ENCODE measurements at regions not wholly inside any gene's neighbourhood (a gene's known extent, or its start where the extent isn't known, plus 50 kb on each side); places are given as distances from the start of the nearest gene placed in this dataset.
"Not testable (repeated sequence)": the region's sequence is repeated elsewhere in the genome, so short reads cannot be mapped to it uniquely, and the experiment has no call there.

DNA sequence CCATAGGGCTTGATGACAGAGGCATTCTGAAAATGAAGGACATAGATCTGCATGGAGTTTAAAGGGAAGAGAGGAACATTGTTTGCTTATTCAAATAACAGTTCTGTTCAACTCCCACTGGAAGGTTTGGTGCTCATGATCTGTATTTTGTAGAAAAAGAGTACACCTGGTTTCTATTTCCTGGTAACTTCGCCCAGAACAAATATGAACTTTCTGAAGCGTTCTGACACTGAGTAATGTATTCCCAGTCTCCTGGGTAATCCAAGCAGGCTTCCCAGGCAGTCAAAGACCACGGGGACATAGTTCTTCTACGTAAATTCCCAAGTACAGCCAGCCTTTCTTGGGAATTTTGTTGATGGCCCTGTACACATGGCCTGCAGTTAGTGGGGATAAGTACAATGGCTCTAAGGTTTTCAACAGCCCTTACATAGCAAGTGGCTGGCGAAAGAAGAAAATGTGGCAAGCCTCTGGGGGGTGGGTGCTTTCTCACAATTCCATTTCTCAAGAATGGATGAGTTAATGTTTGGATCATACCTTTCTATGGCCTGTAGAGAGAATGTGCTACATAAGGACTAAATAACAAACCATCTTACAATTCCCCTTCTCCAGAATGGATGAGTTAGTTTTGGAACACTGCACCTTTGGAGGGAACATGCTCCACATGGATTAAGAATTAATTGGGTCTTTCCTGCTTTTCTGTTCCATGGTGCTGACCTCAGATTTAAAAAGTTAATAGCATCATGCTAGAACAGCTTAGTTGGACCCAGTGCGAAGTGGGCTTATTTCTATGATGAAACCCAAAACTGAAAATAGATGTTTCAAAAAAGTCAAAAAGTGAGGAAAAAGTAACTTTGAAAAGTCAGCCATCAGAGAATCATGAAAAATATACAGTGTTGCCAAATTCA, 52.7 kb downstream of the COL6A6 start:
- DNase-seq = no peak

GRCh38 chr3:130572769-130573168, 55.8 kb downstream of the COL6A6 start:
- DNase-seq = no peak

GRCh38 chr3:130576375-130577266, 59.6 kb downstream of the COL6A6 start:
- no peak for DNase-seq

- peak in 1 of 5 donors; percentile 13 for DNase-seq
Measured at GRCh38 chr3:130582457-130583153, 65.6 kb downstream of the COL6A6 start.

DNA sequence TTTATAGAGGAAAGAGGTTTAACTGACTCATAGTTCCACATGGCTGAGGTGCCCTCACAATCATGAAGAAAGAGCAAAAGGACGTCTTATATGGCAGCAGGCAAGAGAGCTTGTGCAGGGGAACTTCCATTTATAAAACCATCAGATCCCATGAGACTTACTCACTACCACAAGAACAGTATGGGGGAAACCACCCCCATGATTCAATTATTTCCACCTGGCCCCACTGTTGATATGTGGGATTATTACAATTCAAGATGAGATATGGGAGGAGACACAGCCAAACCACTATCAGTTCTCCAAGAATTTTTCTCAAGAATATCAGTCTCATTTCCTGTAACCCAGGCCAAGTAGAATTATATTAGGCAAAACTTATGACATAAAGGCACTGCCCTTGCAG, 77.8 kb downstream of the COL6A6 start:
- DNase-seq = not testable (repeated sequence)

DNA sequence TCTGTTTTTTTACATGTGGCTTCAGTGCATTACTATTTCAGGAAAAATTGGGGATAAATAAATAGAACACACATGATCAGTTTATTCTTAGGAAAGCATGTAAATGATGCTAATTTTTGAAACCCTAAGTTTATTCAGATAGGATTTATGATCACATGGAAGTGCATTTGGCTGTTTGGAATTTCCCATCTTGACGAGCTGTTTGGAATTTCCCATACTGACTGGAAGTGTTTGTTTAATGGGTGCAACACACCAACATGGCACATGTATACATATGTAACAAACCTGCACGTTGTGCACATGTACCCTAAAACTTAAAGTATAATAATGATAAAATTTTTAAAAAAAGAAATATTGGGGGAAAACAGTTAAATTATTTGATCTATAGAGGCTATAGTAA, 79.5 kb downstream of the COL6A6 start:
- DNase-seq = no peak

- DNase-seq = no peak
Measured at GRCh38 chr3:130601442-130601971, 84.5 kb downstream of the COL6A6 start.

DNA sequence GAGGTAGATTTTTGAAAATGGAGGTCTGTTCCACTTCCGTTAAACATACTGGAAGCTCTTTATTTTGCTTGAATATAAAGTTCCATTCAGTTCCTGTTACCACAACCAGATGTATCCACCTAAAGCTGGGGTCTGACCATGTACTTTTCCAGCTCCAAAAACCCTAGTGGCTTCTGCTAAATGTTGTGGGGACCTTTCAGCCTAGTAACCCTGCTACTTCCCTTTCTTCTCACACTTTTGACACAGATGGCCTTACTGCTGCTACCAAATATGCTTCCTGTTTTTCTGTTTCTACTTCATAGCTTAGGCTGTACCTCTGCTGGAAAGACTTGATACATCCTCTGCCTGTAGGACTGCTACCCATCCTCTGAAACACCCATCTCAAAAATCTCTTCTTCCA, 87.8 kb downstream of the COL6A6 start:
- DNase-seq = no peak

- no peak for DNase-seq
Measured at GRCh38 chr3:130606336-130606735, 89.4 kb downstream of the COL6A6 start.

GRCh38 chr3:130607553-130608154, 90.7 kb downstream of the COL6A6 start:
- no peak for DNase-seq

DNA sequence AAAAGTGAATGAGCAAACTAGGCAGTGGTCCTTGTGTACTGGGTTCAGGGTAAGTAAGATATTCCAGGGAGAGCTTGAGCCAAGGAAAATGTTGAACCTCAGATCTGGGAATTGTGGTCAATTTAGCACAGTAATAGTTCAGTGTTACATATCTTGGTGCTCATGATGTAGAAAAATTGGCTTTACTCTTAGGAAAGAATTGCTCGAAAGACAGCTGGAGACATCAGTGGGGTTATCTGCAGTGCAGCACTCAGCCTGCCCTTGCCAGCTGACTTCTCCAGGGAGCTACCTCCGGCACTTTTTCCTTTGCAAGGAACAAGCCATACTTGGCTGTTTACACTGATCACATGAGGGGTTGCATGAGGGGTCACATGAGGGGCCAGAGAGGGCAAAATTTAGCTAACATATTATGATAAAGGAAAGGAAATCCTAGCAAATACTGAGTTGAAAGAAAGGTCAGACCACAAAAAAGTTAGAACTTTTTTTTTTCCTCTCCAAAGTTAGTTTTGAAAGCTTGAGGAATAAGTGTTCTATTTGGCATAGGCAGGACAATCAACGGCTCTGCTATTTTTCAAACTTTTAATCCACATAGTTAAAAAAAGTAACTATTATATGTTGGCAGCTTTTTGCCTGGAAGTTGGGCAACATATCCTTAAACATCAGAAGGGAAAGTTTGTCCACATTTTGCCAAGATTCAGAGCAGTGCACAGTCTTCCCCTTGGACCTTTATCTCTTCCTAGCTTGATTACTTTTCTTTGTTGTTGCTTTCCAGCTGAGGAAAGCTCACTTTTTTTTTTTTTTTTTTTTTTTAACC, 92.4 kb downstream of the COL6A6 start:
- DNase-seq = no peak

DNA sequence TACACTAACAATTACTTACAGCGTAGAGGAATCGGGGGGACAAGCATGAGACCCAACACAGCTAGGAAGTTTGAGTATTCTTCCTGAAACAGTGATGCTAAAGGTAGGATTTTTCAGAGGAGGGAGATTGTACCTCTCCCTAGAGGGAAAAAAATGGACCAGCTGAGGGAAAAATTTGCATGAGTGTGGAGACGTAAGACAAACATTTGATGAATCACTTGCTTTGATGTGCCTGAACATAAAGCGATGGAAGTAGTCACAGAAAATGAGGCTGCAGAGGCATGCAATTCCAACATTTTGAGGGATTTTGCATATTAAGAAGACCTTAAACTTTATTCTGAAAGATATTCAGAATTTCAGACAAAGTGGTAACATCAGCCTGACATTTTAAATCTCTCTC, 102.2 kb downstream of the COL6A6 start:
- no peak for DNase-seq

DNA sequence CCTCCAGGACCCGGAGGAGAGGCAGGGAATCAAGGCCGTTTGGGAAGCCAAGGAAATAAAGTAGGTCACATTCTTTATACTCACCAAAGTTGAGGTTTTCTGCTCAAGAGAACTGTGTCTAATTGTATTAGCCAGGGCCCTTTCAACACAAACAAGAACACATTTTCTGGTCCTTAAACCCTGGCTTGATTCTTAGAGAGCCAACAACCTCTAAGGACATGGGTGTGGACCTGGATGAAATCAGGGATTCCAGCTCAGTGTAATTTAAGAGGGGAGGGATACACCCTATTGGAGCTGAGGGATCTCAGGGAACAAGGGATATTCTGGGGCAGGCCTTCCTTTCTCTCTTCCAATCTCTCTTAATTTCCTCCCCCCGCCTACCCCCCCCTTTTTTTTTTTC, 104.8 kb downstream of the COL6A6 start:
- no peak for DNase-seq

DNA sequence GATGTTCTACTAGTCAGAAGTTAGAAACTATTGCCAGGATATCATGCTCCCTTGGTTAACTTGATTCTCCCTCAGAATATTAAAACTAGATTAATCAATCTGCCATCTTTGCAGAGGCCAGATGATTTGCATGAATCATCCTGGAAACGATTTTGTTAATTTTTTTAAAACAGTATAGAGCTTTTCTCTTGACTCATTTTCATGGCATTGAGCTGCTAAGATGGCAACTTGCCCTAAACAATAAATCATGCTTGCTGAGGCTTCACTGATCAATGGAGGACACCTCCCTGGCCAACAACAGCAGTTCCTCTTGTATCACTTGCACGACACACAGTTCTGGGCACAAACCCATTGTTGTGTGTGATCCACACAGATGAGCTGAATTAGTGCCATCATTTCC, 109.1 kb downstream of the COL6A6 start:
- DNase-seq = no peak

- no peak for DNase-seq
Measured at GRCh38 chr3:130627143-130627855, 110.3 kb downstream of the COL6A6 start.

GRCh38 chr3:130627882-130628281, 110.9 kb downstream of the COL6A6 start:
- DNase-seq = no peak

Data from T-helper 1 cell (primary cell).